GM06990 (cell line): ENCODE measurements at regions not wholly inside any gene's neighbourhood (a gene's known extent, or its start where the extent isn't known, plus 50 kb on each side); places are given as distances from the start of the nearest gene placed in this dataset.

Source experiments
- DNase-seq: peaks from one replicate; pipeline ENCODE4 v3.0.0-alpha.2; 2011; ENCODE audit not compliant: insufficient read length; ENCODE audit errors: extremely low read depth
- H3K27me3 ChIP-seq: replicated peaks from 2 replicates; pipeline ENCODE4 v1.6.0; 2011; ENCODE audit warnings: low read length; ENCODE audit not compliant: control insufficient read depth, insufficient read depth
- H3K36me3 ChIP-seq: 2 replicates; pipeline ENCODE4 v1.5.1; 2011; ENCODE audit warnings: low read length; ENCODE audit not compliant: control insufficient read depth, insufficient read depth
- H3K4me3 ChIP-seq: replicated peaks from 2 replicates; pipeline ENCODE4 v1.5.1; 2011; ENCODE audit warnings: low read depth, mild to moderate bottlenecking, control low read depth, low read length
- CTCF ChIP-seq: IDR thresholded peaks from 2 replicates; pipeline ENCODE4 v1.5.1; 2011; ENCODE audit warnings: low read length, control low read depth, mild to moderate bottlenecking, inconsistent platforms; ENCODE audit not compliant: insufficient read depth, poor library complexity, severe bottlenecking

DNA sequence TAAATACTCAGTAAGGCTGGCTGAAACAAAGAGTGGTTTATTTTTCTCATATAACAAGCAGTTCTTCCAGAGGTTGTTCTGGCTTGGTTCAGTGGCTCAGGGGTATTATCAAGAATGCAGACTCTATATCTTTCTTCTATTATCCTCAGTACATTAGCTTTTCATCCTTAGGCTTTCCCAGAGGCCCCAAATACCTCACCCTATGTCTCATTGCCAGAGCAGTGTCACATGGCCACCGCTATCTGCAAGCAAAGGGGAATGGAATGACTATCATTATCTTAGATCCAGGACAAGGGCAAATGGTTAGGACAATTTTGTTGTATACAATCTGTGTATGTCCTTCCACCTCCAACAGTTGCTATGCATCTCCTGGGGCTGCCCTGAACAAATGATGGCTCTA lies 69.0 kb upstream of the SNX2 start:
- Histone ChIP-seq H3K4me3 (no peak overlapping the region), H3K27me3 (no peaks in the 10 kb centered on the region), H3K36me3 (no peaks in the 10 kb centered on the region)
- TF ChIP-seq CTCF, result no peak
- DNase-seq, result no peak

DNA sequence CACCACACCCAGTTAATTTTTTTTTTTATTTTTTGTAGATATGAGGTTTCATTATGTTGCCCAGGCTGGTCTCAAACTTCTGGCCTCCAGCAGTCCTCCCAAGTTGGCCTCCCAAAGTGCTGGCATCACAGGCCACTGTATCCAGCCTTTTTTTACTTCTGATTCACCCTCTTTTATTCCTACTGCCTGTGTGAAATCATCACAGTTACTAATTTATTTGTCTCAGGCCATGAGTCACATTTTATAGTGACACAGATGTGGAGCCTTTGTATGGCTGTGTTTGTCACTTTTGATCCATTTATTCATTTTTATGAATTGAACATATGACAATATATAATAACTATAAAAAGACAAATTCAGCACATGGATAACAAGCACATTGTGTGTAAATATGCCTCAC lies 67.1 kb upstream of the SNX2 start:
- DNase-seq, result no peak
- no peaks in the 10 kb centered on the region for H3K36me3 ChIP-seq
- TF ChIP-seq CTCF, result no peak
- no peak overlapping the region for H3K4me3 ChIP-seq
- no peaks in the 10 kb centered on the region for H3K27me3 ChIP-seq

GRCh38 chr5:122713041-122713440 lies 61.8 kb upstream of the SNX2 start:
- Histone ChIP-seq H3K4me3 (no peak overlapping the region), H3K36me3 (no peaks in the 10 kb centered on the region), H3K27me3 (no peaks in the 10 kb centered on the region)
- TF ChIP-seq CTCF, result no peak
- DNase-seq, result no peak

DNA sequence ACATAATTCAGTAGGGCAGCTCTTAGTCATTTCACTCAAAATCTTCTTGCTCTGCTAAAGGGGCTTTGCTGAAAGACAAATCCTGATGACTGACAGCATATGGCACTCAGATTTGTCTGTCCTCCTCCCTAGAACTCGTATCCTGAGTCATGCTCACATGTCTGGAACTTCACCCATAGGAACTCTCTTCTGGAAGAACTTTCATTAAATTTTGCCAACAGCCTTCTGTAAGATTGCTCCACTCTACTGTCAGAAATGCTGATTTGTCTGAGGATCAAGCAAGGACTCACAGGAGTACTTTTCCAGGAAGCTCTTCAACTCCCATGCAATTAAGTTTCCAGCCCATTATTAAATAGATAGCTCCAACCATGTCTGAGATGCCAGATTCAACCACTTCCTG lies 59.8 kb upstream of the SNX2 start:
- DNase-seq, result no peak
- Histone ChIP-seq H3K4me3 (no peak overlapping the region), H3K36me3 (no peaks in the 10 kb centered on the region), H3K27me3 (no peaks in the 10 kb centered on the region)
- TF ChIP-seq CTCF, result no peak

DNA sequence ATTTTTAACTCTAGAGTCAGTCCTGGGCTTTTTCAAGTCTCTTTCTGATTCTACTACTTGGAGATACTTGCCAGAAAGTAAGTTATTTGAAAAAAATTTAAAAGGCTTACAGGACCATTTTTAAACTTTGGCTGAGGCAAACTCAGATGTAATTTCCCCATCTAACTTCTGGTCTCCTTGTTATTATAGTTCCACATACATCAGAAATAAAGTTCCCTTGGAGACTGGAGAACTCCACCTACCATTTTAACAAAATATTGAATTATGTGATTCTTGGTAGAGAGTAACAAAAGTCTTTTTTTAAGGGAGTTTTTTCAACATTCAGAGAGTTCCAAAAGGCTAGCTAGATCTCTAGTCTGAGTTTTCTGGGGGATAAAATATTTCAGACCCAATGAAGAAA lies 56.3 kb upstream of the SNX2 start:
- no peak overlapping the region for H3K4me3 ChIP-seq
- DNase-seq, result no peak
- no peaks in the 10 kb centered on the region for H3K36me3 ChIP-seq
- no peaks in the 10 kb centered on the region for H3K27me3 ChIP-seq
- TF ChIP-seq CTCF, result no peak

GRCh38 chr5:122719991-122720746 lies 54.7 kb upstream of the SNX2 start:
- no peaks in the 10 kb centered on the region for H3K27me3 ChIP-seq
- no peak for DNase-seq
- no peaks in the 10 kb centered on the region for H3K36me3 ChIP-seq
- no peak overlapping the region for H3K4me3 ChIP-seq
- TF ChIP-seq CTCF, result no peak
